HG03175 (cell line): ENCODE measurements at regions not wholly inside any gene's neighbourhood (a gene's known extent, or its start where the extent isn't known, plus 50 kb on each side); places are given as distances from the start of the nearest gene placed in this dataset.

Experiments
- ATAC-seq: cut with Tn5 transposase; IDR thresholded peaks from one replicate; pipeline ENCODE4 v1.9.1; 2021; ENCODE audit warnings: mild to moderate bottlenecking, moderate library complexity; ENCODE audit not compliant: unreplicated experiment

DNA sequence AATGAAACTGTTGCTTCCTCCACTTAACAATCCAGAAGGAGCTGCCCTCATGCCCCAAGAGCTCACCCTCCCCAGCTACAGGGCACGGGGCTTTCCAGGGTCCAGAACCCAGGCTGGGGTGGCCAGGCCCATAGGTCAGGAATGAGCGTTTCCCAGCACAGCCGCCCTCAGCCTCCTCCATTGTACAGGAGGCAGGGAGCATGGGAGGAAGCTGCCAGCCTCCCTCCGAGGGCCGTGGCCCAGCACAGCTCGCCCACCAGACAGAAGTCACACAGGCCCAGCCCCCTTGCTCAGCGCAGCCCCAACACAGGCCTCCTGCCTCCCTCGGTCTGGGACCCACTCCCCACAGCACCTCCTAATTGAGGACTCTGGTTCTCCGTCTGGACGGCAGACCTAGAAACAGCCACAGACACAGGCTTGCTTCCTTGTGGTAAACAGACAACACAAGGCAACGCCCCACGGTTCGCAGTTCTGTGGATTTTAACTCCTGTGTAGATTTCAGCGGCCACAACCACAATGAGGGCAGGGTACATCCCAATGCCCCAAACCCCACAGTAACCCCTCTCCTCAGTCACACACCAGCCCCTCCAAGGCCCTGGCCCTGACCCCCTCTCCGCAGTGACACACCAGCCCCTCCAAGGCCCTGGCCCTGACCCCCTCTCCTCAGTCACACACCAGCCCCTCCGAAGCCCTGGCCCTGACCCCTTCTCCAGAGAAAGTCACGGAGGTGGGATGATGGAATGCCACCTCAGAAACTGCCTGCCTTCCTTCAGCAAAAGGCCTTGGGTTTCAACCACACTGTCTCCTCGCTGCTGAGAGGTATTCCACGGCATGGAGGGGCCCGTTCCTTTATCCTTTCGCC is 173.5 kb downstream of the DLL1 start:
- no peak for ATAC-seq

DNA sequence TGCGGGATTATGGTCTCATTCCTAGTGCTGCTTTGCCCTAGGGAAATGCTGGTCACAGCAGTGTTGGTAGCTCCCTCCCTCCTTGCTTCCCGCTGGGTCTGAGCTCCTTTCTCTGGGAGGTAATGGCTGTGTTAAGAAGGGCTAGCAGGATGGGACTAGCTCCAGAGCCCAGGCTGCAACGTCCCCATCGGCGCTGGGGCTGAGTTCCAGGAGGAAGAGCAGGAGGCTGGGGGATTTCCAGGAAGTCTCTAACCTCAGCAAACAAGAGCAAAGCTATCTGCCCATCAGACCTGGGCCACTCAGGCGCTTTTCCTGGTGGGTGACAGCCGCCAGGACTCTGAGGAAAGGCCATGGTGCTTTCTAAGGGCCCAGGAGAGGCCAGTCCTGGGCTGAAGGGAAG is 174.2 kb downstream of the DLL1 start:
- ATAC-seq, result no peak

DNA sequence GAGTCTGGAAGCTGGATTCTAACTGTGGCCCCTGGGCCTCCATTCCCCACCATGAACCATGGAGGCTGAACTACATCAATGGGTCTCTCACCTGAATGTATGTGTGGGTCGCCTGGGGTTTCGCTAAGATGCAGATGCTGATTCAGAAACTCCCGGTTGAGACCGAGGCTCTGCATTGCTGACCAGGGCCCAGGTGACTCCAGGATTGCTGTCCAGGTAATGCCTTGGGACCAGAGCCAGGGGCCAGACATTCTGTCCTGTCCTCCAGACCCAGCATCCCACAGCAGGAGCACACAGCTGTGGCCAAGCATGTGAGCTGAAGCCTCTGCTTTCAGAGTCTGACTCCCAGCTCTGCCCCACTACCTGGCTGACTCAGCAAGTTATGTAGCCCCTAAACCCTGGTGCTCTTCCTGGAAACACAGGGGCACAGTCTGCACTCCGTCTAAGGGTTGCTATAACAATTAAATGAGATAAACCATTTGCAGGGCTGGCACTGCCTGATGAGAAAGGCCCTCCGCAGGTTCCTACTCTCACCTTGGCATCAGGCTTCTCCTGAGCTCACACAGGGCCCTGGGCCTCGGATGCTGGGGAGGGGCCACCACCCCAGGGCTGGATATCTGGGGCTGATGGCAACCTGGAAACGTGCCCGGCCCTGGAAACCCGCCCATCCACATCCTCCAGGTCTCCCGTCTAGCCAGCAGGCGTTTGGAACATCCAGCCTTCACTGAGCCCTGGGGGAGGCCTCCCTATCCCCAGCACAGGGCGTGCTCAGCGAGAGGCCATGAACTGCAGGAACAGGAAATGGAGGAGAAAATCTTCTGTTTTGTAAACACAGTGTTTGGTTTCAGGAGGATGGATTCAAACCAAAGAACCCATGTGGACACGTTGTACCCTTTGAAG is 175.7 kb downstream of the DLL1 start:
- ATAC-seq, result no peak

DNA sequence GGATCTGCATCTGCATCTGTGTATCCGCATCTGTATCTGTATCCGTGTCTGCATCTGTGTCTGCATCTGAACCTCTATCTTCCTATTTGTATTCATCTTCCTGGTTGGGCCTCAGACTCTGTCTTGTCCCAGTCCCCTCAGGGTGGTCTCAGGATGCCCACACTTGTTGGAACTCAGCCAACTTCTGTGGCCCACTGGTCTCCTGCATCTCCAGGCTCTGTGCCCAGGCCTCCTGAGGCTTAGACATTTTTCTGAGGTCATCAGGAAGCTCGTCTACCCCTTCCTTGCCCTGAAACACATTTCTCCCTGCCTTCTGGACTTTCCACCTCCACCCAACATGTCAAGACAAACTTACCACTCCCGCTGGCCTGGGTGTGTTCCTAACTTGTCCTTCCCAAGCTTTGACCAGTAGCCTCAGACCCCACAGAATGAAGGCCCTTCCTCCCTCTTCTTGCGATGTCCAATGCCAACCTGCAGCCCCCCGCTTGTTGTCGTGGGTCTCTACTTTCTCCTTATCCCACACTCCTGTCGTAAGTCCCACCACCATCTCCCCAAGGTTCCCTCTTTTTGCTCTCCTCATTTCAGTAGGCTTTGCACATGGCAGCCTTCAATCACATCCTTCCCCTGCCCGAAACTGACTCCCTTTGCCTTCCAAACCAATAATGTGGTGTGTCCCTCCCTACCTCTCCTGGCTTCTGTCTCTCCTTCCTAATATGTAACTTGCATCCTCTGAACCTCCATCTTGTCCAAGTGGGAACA is 176.5 kb downstream of the DLL1 start:
- no peak for ATAC-seq

DNA sequence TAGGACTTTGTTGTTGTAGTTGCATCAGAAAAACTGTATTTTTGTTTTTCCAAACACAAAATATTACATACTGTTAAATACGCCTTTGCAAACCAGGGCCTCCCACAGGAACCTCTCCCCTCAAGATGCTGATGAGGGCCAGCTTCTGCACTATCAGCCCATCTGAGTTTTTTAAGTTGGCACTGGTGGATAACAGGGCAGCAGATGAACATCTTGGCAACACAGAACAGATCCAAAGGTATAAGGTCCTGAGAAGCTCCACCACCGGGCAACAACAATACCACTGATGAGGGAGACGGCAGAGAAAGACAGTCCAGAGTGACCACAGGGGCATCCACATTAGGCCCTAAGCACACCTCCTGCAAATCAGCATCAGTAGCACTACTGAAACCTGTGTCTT is 177.7 kb downstream of the DLL1 start:
- no peak for ATAC-seq

DNA sequence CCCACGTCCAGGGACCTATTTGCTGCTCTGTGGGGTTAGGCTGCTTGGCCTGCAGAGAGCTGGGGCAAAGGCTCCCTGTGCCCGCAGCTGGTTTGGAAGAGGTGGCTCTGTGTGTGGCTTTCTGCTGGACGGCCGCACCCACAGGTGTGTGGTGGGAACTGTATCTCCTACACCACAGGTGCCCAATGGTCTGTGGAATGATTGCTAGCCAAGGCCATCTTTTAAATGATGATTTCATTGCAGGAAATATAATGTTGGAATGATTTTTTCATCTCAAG is 178.4 kb downstream of the DLL1 start:
- no peak for ATAC-seq

DNA sequence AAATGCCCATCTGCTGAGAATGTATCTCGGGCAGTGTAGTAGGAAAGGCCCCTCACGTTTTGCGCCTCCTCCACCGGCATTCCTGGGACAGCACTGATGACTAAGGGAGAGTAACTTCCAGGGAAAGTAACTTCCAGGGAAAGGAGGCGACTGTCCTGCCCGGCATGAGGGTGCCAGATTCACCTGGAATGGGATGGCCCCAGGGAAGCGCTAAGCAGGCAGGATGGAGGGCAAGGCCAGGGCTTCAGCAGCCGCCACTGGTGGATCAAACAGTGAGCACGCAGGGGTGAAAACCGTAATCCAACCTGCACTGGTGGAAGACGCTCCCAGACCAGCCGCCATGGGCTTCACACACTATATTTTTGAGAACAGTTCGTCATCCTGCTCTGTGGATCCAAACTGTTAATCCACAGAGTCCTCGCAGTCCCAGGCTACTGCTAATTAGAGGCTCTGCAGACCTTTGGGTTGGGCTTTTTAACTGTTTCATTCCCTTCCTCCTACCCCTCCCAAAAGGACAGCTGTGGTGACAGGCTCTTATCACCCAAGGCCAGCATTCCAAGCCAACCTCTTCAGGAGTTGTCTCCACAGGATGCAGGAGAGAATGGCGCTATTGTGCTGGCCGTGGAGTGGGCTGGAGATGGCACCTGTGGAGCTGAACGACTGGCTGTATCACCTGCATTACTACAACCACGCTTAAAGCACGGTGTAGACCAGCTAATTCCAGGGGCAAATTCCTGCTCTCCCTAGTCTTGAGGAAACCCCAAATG is 178.9 kb downstream of the DLL1 start:
- no peak for ATAC-seq

DNA sequence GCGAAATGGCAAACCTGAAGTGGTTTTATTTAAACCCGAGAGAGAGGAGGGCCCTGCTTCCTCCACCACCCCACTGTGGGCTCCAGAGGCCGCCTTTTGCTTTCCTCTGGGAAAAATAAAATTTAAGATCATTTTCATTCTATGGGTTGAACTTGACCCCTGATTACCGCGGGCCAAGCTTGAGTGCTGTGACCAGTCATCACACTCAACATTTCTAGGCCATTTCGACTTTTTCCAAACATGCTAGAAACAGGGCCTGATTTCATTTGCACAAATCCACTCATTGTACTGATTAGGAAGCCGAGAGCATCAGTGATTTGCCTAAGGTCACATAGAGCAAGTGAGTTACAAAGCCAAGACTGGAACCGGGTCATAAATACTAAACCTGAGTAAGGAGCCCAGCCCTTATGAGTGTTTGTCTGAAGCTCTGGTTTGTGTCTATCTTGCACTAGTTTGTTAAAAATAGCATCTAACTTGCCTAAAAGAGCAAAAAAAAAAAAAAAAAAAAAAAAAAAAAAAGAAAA is 179.7 kb downstream of the DLL1 start:
- no peak for ATAC-seq

DNA sequence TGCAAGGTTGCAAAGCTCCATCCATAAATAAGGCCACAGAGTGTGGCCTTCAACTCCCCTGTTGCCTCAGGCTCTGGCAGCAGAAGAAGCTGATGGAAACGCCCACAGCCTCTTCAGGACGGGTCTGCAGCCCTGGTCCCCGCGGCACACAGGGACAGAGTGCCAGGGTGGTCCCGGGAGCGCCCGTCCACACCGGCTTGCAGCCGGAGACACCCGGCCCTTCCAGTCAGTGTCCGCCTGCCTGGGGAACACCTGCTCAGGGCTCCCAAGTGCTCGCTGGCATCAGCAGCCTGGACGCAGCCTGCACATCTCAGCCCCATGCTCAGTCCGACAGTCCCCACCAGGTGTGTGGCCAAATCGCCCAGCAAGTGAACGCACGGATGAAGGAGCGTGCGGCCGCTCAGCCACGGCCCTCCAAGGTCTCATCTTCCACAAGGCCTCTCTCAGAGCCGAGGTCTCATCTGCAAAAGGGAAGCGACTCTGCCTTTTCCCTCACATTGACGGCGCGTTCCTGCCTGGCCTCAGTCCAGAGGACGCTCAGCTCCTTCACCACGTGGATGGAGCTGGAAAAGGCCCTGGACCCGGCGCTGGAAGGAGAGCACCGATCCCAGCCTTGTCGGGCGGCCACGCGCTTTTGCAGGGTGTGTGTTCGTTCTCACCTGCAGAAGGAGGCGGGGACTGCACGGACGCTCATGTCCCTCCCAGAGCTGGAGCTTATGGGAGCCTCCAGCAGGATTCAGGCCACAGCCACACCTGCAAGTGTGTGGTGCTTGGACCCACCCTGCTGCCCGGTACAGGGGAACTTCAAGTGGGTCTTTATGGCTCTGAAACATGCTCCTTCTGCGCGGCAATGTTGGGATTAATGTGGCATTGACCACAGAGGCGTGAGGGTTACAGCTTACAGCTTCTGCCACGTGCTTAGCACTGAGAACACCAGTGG is 180.4 kb downstream of the DLL1 start:
- ATAC-seq, result no peak

DNA sequence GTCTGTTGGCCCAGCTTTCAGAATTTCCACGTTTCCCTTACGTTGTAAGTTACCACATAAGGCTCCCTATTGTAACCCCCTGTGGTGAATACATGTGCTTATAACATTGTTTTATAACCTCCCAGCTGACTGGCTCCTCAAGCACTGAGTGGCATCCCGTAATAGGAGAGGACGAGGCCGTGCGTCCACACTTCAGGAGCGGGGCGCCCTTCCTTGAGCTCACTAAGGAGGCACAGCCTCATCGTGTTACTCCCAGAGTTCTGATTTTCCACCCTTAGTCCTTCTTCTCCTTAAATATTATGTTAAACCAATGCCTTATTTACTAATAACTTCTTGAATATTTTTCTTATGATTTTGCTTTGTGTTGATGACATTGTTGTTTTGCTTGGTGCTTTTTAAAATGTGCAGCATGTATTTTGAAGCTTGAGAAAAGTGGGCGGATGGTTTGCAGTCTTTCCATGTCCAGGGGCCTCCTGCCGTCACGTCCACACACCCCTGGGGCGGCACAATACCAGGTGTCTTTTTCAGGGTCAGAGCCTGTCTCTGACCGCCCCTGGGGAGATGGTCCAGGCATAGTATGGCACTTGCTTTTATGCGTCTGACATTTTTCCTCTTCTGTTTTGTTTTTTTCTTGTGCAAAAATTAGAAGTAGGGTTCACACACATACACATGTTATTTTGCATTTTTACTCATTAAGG is 181.8 kb downstream of the DLL1 start:
- no peak for ATAC-seq

DNA sequence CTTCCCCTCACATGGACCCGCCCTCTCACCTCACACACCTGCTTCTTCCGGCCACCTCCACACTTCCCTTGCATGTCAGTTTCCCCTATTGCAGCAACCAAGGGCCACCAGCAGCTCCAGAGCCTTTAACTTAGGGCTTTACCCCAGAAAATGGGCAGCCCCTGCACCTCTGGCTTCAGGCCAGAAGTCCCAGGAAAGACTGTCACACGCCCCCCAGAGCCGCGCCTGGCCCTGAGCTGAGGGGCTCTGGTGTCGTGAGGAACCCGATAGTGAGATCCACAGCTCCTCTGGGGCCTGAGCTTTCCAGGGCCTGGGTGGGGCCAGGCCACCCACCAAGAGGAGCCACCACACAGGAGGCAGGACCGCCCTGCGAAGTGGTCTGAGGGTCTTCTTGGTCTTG is 182.4 kb downstream of the DLL1 start:
- ATAC-seq, result no peak

DNA sequence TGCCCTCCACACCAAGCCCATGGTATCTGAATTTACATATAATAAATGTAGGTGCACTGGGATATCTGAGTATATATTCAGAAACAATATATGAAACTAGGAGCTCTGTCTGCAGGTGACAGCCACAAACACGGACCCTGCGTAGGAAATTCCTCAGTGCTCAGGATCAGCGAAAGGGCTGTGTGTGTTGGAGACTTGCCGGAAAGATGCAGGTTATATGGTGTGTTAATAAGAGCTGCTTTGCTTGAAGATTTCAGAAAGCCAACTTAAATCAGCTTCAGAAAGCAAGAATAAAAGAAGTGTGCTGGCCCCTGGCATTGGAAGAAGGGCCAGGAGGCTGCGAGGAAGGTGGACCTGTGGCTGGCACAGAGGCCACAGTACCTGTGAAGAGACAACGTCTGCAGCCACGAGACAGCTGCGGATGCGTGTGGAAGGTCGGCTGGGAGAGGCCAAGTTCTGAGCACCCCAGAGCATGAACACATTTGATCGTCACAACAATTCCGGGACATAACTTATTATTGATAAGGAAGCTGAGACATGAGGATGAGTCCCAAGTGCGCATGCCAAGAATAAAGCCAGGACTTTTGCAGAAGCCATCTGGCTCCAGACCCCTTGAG is 183.2 kb downstream of the DLL1 start:
- no peak for ATAC-seq

DNA sequence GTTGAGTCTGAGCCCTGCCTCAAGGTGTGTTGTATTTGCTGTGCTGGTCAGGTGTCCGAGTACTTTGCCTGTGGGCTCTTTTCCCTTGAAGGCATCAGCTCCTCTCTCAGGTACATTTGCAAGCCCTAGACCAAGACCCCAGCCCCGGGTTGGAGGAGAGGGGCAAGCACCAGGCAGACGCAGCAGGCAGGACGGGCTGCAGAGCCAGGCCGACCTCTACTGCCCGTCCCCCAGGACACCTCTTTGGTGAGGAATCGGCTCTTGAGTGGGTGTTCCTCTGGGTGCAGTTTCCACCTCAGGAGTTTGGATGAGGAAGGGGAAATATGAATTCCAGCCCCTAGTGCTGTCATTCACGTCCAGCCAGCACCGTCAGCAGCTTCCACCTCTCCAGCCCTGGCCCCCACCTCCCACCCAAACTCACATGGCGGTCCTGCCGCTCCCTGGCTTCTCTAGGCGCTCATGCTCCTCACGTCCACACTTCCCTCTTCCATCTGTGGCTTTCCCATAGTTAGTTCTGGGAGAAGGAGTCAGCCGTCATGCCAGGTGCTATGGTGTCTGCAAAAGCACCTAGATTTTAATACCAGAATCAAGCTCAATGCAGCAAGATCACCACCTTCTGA is 183.9 kb downstream of the DLL1 start:
- ATAC-seq, result no peak

DNA sequence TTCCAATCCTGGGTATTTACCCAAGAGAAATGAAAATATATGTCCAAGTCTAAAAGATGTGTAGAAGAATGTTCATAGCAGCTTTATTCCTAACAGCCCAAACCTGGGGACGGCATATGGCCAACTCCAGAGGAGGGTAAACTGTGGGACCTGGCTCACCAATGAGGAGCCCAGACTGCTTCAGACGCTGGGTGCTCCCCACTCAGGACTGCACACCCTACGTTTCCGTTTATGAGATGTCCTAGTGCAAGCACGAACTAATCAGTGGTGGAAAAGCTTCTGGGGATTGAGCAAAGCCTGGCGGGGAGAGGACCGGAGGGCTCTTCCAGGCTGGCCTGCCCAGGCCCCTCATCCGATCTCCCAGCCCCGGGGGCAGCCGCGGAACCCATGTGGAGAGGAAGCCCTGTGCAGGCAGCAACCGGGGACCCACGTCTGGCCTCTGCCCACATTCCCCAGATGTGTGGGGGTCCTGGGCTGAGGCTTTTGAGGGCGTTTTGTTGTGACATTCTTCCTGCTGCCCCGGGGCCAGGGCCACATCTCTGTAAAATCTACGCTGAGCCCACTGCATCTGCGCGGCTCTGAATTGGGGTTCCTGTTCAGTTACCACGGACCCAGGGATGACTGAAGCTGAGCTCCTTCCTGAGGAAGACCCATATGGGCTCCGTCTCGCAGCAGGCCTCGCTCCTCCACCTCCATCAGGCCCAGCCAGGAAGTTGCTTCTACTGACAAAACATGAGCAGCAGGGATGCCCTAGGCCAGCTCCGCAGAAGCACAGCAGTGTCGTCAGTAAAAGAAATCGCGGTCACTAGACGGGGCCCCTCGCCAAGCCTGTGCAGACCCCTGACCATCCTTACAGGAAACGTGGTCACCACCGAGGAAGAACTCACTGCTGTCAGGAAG is 188.0 kb downstream of the DLL1 start:
- no peak for ATAC-seq

DNA sequence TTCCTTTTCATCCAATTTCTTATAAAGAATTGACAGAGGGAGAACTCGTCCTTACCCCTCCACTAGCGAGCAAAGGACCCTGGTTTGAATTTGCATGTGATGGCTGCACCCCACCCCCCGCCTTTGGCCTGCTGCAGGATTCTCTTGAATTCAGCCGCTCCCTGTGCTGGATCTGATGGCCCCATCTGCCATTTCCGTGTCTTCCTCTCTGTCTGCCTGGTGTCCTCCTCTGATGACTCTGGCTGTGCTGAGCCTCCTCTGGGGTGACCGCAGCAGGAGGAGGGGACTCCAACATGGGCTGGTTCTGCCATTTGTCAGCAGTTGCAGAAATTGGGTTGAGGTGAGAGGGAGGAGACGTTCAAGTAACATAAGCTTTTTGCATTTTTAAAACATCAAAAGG is 188.8 kb downstream of the DLL1 start:
- no peak for ATAC-seq

DNA sequence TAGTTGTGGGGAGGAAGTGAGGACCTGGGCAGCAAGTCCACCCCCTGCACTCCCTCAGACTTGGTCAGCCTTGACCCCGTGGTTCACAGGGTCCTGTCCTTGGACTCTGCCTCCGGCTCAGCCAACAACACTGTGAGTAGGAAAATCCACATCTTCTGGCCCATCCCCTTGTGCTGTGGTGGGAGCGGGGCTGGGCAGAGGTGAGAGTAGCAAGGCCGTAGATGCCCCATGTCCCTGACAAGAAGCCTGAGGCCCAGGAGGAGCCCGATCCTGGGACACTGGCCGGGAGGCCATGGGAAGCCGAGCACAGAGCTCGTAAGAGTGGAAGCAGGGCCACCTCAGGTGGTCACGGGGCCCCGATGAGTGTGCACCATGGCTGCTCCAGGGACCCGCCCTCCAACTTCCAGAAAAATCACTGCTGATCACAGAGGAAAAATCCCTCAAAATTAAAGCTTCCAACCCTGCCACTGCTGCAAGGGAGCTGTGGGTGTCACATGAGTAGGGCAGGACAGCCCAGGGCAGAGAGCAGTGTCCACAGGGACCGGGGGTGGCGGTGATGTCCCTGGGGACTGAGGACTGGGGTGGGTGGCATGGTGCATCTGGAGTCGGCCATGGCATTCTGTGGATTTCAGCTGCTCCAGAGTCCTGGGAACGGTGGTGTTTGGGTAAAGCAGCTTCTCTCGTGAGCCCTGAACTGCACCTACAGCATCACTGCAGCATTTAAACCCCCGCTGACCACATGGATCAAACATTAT is 189.4 kb downstream of the DLL1 start:
- no peak for ATAC-seq
